ENCODE measurements at regions not wholly inside any gene's neighbourhood (a gene's known extent, or its start where the extent isn't known, plus 50 kb on each side); places are given as distances from the start of the nearest gene placed in this dataset.

DNA sequence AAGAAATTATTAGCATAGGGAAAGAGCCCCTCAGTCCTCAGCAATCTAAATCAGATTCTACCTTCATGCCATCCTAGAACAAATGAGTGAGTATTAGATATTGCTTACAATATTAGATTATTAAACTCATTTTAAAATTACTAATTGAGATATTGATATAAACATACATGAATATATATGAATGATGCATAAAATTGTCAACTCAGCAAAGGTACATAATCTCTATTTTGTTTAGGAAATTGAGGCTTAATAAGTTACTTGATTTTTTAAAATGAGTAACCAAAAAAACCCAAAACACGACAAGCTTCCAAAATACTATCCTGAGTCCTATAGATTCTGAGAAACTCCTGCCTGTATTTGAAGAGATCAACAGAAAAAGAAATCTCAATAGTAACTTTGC, 297.7 kb upstream of the TMCO5A start:
- TF ChIP-seq, protein P1, sequence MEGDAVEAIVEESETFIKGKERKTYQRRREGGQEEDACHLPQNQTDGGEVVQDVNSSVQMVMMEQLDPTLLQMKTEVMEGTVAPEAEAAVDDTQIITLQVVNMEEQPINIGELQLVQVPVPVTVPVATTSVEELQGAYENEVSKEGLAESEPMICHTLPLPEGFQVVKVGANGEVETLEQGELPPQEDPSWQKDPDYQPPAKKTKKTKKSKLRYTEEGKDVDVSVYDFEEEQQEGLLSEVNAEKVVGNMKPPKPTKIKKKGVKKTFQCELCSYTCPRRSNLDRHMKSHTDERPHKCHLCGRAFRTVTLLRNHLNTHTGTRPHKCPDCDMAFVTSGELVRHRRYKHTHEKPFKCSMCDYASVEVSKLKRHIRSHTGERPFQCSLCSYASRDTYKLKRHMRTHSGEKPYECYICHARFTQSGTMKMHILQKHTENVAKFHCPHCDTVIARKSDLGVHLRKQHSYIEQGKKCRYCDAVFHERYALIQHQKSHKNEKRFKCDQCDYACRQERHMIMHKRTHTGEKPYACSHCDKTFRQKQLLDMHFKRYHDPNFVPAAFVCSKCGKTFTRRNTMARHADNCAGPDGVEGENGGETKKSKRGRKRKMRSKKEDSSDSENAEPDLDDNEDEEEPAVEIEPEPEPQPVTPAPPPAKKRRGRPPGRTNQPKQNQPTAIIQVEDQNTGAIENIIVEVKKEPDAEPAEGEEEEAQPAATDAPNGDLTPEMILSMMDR (IDR thresholded peaks at IDR 0.05; ENCODE audit: insufficient read depth, low read depth, low read length): no peak
- no peak for DNase-seq (ENCODE audit: low read depth)
- H3K4me3 ChIP-seq (ENCODE audit: low read depth, low read length): no peak overlapping the region

GRCh38 chr15:37638116-37638515, 296.3 kb upstream of the TMCO5A start:
- H3K4me3 ChIP-seq (ENCODE audit: low read depth, low read length): no peak overlapping the region
- no peak for DNase-seq (ENCODE audit: low read depth)
- TF ChIP-seq, protein P1 (IDR thresholded peaks at IDR 0.05; ENCODE audit: insufficient read depth, low read depth, low read length): no peak

DNA sequence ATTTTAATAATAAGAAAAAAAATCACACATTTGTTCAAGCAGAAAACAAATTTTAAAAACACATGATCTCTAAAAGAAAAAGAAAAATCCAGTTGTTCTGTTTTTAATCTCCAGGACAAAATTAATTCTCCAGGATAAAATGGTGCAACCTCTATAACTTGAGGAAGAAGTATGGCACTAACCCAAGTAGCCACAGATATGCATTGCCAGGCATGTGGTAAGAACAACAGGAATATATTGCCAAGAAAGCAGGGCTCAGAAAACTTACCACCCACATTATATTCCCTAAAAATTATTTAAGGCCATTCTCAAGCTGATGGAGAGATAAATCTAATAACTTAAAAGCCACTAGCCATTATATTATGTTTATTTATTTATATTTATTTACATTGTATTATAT, 295.7 kb upstream of the TMCO5A start:
- no peak for DNase-seq (ENCODE audit: low read depth)
- H3K4me3 ChIP-seq (ENCODE audit: low read depth, low read length): no peak overlapping the region
- TF ChIP-seq, protein P1 (IDR thresholded peaks at IDR 0.05; ENCODE audit: insufficient read depth, low read depth, low read length): no peak

DNA sequence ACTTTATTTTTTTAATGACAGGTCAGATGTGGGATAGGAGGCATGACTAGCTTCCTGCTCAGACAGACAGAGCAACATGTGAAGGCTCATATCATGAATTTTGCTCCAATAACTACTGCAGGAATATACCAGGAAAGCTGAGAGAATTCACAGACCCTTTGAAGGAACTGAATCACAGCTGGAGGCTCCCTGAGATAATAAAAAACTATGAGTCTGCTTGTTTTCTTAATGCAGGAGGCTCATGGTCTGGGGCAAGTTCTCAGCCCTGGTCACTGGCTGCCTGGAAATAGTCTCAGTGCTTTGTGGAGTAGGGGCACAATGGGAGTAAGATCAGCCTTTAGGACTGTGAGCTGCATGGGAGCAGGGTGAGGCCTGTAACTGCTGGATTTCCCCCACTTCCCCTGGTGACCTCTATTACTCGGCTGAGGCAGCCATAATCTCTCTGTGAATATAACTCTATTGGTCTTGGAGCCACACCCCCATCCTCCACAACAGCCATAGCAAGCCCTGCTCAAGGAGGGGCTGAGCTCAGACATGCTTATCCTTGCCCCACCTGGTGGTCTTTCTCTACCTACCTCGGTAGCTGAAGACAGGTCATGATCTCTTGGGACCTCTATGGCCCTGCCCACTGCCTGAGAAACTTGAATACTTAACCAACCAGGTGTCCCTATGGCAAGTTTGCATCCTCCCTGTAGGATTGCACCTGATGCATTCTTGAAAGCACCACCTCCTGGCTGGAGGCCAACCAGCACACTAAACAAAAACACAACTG, 281.6 kb upstream of the TMCO5A start:
- no peak for DNase-seq (ENCODE audit: low read depth)
- no peak overlapping the region for H3K4me3 ChIP-seq (ENCODE audit: low read depth, low read length)
- TF ChIP-seq, protein P1 (IDR thresholded peaks at IDR 0.05; ENCODE audit: insufficient read depth, low read depth, low read length): no peak

GRCh38 chr15:37678124-37678523, 256.3 kb upstream of the TMCO5A start:
- TF ChIP-seq, protein P1 (IDR thresholded peaks at IDR 0.05; ENCODE audit: insufficient read depth, low read depth, low read length): no peak
- no peak overlapping the region for H3K4me3 ChIP-seq (ENCODE audit: low read depth, low read length)
- no peak for DNase-seq (ENCODE audit: low read depth)

- TF ChIP-seq, protein P1 (IDR thresholded peaks at IDR 0.05; ENCODE audit: insufficient read depth, low read depth, low read length): no peak
- no peak overlapping the region for H3K4me3 ChIP-seq (ENCODE audit: low read depth, low read length)
- no peak for DNase-seq (ENCODE audit: low read depth)
Measured at GRCh38 chr15:37679627-37680026, 254.8 kb upstream of the TMCO5A start.

DNA sequence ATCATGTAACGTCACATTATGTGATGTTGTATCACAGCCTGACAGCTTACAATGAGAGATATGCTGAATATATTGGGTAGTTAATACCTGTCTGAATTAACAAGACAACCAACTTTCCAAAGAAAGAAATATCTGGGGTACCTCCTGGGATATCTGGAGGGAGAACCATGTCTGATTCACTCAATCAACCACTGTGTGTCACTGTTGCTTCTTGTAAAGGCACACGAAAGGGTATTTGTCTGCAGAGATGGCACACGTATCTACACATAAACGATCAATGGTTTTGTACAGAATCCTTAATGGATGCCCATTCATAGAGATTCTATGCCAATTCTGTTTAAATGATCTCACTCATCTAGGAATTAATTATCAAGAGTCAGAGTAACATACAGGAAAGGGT, 252.1 kb upstream of the TMCO5A start:
- TF ChIP-seq, protein P1 (IDR thresholded peaks at IDR 0.05; ENCODE audit: insufficient read depth, low read depth, low read length): peak; percentile 33
- no peak overlapping the region for H3K4me3 ChIP-seq (ENCODE audit: low read depth, low read length)
- peak; percentile 24 for DNase-seq (ENCODE audit: low read depth)

Data from fibroblast of villous mesenchyme (primary cell).